BE2C (cell line): ENCODE measurements at regions not wholly inside any gene's neighbourhood (a gene's known extent, or its start where the extent isn't known, plus 50 kb on each side); places are given as distances from the start of the nearest gene placed in this dataset.

ENCODE experiments used
- DNase-seq: peaks from one replicate; pipeline ENCODE4 v3.0.0-alpha.2; 2020
- H3K27me3 ChIP-seq: fragments of 250-450 bp; sonication (Bioruptor Pico); 2 replicates; pipeline ENCODE4 v1.5.1; 2020; ENCODE audit warnings: mild to moderate bottlenecking
- H3K36me3 ChIP-seq: fragments of 250-450 bp; sonication (Bioruptor Pico); 2 replicates; pipeline ENCODE4 v1.5.1; 2020; ENCODE audit warnings: mild to moderate bottlenecking
- H3K4me1 ChIP-seq: fragments of 250-450 bp; sonication (Bioruptor Pico); 2 replicates; pipeline ENCODE4 v1.5.1; 2020
- H3K4me3 ChIP-seq: 2 replicates; pipeline ENCODE4 v1.5.1; 2011; ENCODE audit warnings: low read depth, low read length
- H3K9me3 ChIP-seq: fragments of 250-450 bp; sonication (Bioruptor Pico); 2 replicates; pipeline ENCODE4 v1.5.1; 2020
- TF ChIP-seq, protein P1 (sequence below): IDR thresholded peaks from 2 replicates; pipeline ENCODE4 v1.5.1; 2012; ENCODE audit warnings: mild to moderate bottlenecking, low read depth, low read length

- DNase-seq = no peak
- Histone ChIP-seq H3K4me3 (no peak overlapping the region), H3K36me3 (no peaks in the 10 kb centered on the region), H3K9me3 (no peaks in the 10 kb centered on the region), H3K27me3 (peaks cover 4% of the 10 kb centered on the region), H3K4me1 (no peaks in the 10 kb centered on the region)
- TF ChIP-seq, protein P1, sequence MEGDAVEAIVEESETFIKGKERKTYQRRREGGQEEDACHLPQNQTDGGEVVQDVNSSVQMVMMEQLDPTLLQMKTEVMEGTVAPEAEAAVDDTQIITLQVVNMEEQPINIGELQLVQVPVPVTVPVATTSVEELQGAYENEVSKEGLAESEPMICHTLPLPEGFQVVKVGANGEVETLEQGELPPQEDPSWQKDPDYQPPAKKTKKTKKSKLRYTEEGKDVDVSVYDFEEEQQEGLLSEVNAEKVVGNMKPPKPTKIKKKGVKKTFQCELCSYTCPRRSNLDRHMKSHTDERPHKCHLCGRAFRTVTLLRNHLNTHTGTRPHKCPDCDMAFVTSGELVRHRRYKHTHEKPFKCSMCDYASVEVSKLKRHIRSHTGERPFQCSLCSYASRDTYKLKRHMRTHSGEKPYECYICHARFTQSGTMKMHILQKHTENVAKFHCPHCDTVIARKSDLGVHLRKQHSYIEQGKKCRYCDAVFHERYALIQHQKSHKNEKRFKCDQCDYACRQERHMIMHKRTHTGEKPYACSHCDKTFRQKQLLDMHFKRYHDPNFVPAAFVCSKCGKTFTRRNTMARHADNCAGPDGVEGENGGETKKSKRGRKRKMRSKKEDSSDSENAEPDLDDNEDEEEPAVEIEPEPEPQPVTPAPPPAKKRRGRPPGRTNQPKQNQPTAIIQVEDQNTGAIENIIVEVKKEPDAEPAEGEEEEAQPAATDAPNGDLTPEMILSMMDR = no peak
Observed at GRCh38 chr20:52654567-52654966, 317.6 kb upstream of the TSHZ2 start.

GRCh38 chr20:52652271-52652670, 319.9 kb upstream of the TSHZ2 start:
- Histone ChIP-seq H3K9me3 (no peaks in the 10 kb centered on the region), H3K4me1 (no peaks in the 10 kb centered on the region), H3K36me3 (no peaks in the 10 kb centered on the region), H3K27me3 (peaks cover 3% of the 10 kb centered on the region), H3K4me3 (no peak overlapping the region)
- DNase-seq = no peak
- TF ChIP-seq, protein P1 = no peak

DNA sequence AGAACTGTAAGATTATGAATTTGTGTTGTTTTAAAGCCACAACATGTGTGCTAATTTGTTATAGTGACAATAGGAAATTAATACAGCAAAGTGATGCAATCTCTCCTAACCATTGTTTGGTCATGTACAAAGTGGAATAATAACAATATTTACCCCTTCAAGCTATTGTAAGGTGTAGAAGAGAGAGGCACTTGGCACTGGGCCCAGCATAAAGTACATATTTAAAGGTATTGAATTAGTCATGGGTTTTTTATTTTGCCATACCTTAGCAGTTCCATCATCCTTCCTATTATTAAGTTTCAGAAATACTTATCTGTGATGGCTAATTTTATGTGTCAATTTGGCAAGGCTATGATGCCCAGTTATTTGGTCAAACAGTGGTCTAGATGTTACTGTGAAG, 322.4 kb upstream of the TSHZ2 start:
- DNase-seq = no peak
- H3K4me3 ChIP-seq = no peak overlapping the region
- TF ChIP-seq, protein P1 = no peak
- no peaks in the 10 kb centered on the region for H3K9me3 ChIP-seq
- no peaks in the 10 kb centered on the region for H3K36me3 ChIP-seq
- H3K4me1 ChIP-seq = no peaks in the 10 kb centered on the region
- peaks cover 3% of the 10 kb centered on the region for H3K27me3 ChIP-seq

GRCh38 chr20:52645822-52646221, 326.3 kb upstream of the TSHZ2 start:
- Histone ChIP-seq H3K27me3 (no peaks in the 10 kb centered on the region), H3K9me3 (no peaks in the 10 kb centered on the region), H3K36me3 (no peaks in the 10 kb centered on the region), H3K4me1 (no peaks in the 10 kb centered on the region), H3K4me3 (no peak overlapping the region)
- TF ChIP-seq, protein P1 = no peak
- no peak for DNase-seq

- Histone ChIP-seq H3K4me3 (no peak overlapping the region), H3K27me3 (no peaks in the 10 kb centered on the region), H3K4me1 (no peaks in the 10 kb centered on the region), H3K9me3 (no peaks in the 10 kb centered on the region), H3K36me3 (no peaks in the 10 kb centered on the region)
- no peak for DNase-seq
- TF ChIP-seq, protein P1 = no peak
Observed at GRCh38 chr20:52643034-52643433, 329.1 kb upstream of the TSHZ2 start.

DNA sequence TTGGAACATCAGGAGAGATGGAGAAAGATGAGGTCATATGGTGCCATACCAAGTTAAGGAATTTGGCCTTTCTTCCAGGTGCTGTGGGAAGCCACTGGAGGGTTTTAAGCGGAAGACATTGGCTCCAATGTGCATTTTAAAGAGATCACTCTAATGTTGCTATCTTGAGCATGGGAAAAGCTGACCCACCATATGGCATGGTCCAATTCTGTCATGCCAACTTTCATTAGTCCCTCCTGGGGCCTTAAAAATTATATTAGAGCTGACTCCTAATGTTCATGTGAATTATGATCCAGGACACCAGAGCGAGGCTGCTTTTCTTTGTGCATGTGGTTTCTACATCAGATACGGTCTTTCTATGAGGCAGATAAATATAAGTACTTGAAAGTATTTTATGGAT, 335.0 kb upstream of the TSHZ2 start:
- Histone ChIP-seq H3K36me3 (no peaks in the 10 kb centered on the region), H3K9me3 (no peaks in the 10 kb centered on the region), H3K4me3 (no peak overlapping the region), H3K4me1 (no peaks in the 10 kb centered on the region), H3K27me3 (no peaks in the 10 kb centered on the region)
- TF ChIP-seq, protein P1 = no peak
- DNase-seq = no peak
